ENCODE measurements at regions not wholly inside any gene's neighbourhood (a gene's known extent, or its start where the extent isn't known, plus 50 kb on each side); places are given as distances from the start of the nearest gene placed in this dataset.

- Histone ChIP-seq H3K27ac (ENCODE audit: low read length) (no peak overlapping the region), H3K27me3 (ENCODE audit: control insufficient read depth, insufficient read depth, low read length) (no peaks in the 10 kb centered on the region), H3K9me3 (ENCODE audit: control insufficient read depth, insufficient read depth, low read depth, low read length) (no peaks in the 10 kb centered on the region), H3K4me3 (ENCODE audit: low read depth in 2 of 2, low read length in 2 of 2) (no peak overlapping the region), H3K4me1 (ENCODE audit: control insufficient read depth, insufficient read depth, low read length) (no peaks in the 10 kb centered on the region), H3K36me3 (ENCODE audit: control insufficient read depth, insufficient read depth, low read length) (no peaks in the 10 kb centered on the region)
- in situ Hi-C loops (cut with HindIII; ENCODE audit: low pct_unique_long_range_greater_than_20kb, low sequenced_read_pairs), result no loop called here
- ChIA-PET CTCF (no interaction called here), POLR2A (no interaction called here)
- no peak for ATAC-seq
- DNase-seq (ENCODE audit: low read depth, low spot score), result no peak
- TF ChIP-seq REST (IDR thresholded peaks at IDR 0.05; ENCODE audit: insufficient read depth in 1 of 2, low read depth in 2 of 2, low read length in 1 of 2) (no peak), TCF7L2 (IDR thresholded peaks at IDR 0.05; ENCODE audit: low read depth, low read length) (no peak), CTCF (IDR thresholded peaks at IDR 0.05) (no peak), SIN3A (IDR thresholded peaks at IDR 0.05; ENCODE audit: borderline replicate concordance, insufficient read depth, low read depth, low read length) (no peak), POLR2AphosphoS5 (IDR thresholded peaks at IDR 0.05; ENCODE audit: low read depth, low read length) (no peak)
- no TSS peak for BruUV-seq (replicated peaks)
- intact Hi-C loops (cut with micrococcal nuclease; ENCODE audit: unreplicated experiment), result no loop called here
Observed at GRCh38 chr2:13576406-13577036, 859.8 kb downstream of the TRIB2 start.

DNA sequence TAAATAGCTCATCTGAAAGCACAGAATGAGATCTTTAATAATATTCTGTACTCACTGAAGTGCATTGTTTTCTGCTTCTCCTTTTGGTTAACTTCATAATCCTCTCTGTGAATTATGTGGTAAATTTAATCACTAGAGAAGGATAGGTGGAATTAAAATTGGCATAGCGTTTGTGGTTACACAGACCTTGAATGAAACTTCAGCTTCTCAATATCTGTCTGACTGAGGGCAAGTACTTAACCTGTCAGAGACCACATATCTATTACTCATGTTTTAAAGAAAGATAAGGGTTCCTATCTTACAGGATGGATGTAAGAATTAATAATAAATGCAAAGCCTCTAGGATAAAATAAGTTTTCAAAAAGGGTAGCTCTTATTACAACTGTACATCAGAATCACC is 861.8 kb downstream of the TRIB2 start:
- in situ Hi-C loops (cut with HindIII; ENCODE audit: low pct_unique_long_range_greater_than_20kb, low sequenced_read_pairs), result no loop called here
- POLR2A ChIA-PET, result no interaction called here
- H3K9me3 ChIP-seq (ENCODE audit: control insufficient read depth, insufficient read depth, low read depth, low read length), result no peaks in the 10 kb centered on the region
- H3K4me1 ChIP-seq (ENCODE audit: control insufficient read depth, insufficient read depth, low read length), result no peaks in the 10 kb centered on the region
- no peak overlapping the region for H3K4me3 ChIP-seq (ENCODE audit: low read depth in 2 of 2, low read length in 2 of 2)
- no peaks in the 10 kb centered on the region for H3K36me3 ChIP-seq (ENCODE audit: control insufficient read depth, insufficient read depth, low read length)
- H3K27me3 ChIP-seq (ENCODE audit: control insufficient read depth, insufficient read depth, low read length), result no peaks in the 10 kb centered on the region
- intact Hi-C loops (cut with micrococcal nuclease; ENCODE audit: unreplicated experiment), result no loop called here
- no peak overlapping the region for H3K27ac ChIP-seq (ENCODE audit: low read length)
- CTCF ChIA-PET, result no interaction called here
- BruUV-seq (replicated peaks), result no TSS peak
- TF ChIP-seq REST (IDR thresholded peaks at IDR 0.05; ENCODE audit: insufficient read depth in 1 of 2, low read depth in 2 of 2, low read length in 1 of 2), result no peak
- no peak for TF ChIP-seq SIN3A (IDR thresholded peaks at IDR 0.05; ENCODE audit: borderline replicate concordance, insufficient read depth, low read depth, low read length)
- no peak for TF ChIP-seq POLR2AphosphoS5 (IDR thresholded peaks at IDR 0.05; ENCODE audit: low read depth, low read length)
- TF ChIP-seq CTCF (IDR thresholded peaks at IDR 0.05), result no peak
- TF ChIP-seq TCF7L2 (IDR thresholded peaks at IDR 0.05; ENCODE audit: low read depth, low read length), result no peak
- DNase-seq (ENCODE audit: low read depth, low spot score) (no peak), ATAC-seq (no peak)

All from Panc1 (cell line).